MM.1S (cell line): ENCODE measurements at regions not wholly inside any gene's neighbourhood (a gene's known extent, or its start where the extent isn't known, plus 50 kb on each side); places are given as distances from the start of the nearest gene placed in this dataset.

ENCODE experiments used
- CTCF ChIP-seq: fragments of 300-600 bp; sonication (generic); IDR thresholded peaks from 2 replicates; pipeline ENCODE4 v1.5.1; 2016; ENCODE audit warnings: antibody characterized with exemption, low read length, mixed read lengths
- EZH2 ChIP-seq: fragments of 300-600 bp; sonication (generic); optimal IDR thresholded peaks from 2 replicates; pipeline ENCODE3; 2017; ENCODE audit warnings: low read depth, mild to moderate bottlenecking, antibody characterized with exemption, low read length, mixed read lengths

GRCh38 chr2:30318987-30319782, 87.9 kb downstream of the LBH start:
- TF ChIP-seq CTCF (no peak), EZH2 (no peak)
